HG02642 (cell line): ENCODE measurements at regions not wholly inside any gene's neighbourhood (a gene's known extent, or its start where the extent isn't known, plus 50 kb on each side); places are given as distances from the start of the nearest gene placed in this dataset.
"Not testable (repeated sequence)": the region's sequence is repeated elsewhere in the genome, so short reads cannot be mapped to it uniquely, and the experiment has no call there.

ENCODE experiments used
- ATAC-seq: cut with Tn5 transposase; IDR thresholded peaks from one replicate; pipeline ENCODE4 v1.9.1; 2021; ENCODE audit warnings: mild to moderate bottlenecking; ENCODE audit not compliant: unreplicated experiment, poor library complexity

DNA sequence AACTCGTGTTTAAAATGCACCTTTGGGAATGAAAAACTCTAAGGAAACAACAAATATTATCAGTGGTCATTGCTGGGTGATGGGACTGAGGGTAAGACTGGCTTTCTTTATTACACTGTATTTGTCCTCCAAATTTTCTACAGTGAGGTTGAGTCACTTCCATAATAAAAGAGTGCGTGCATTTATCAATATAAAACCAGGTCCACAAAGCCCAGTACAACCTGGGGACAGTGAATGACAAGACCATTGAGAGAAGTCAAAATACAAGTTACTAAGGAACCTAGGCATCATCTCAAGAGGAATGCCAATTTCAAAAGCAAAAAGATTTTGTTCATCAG lies 76.4 kb downstream of the MAGED4 start:
- ATAC-seq: no peak

GRCh38 chrX:52261463-52262194 lies 76.9 kb downstream of the MAGED4 start:
- ATAC-seq: peak; percentile 99

DNA sequence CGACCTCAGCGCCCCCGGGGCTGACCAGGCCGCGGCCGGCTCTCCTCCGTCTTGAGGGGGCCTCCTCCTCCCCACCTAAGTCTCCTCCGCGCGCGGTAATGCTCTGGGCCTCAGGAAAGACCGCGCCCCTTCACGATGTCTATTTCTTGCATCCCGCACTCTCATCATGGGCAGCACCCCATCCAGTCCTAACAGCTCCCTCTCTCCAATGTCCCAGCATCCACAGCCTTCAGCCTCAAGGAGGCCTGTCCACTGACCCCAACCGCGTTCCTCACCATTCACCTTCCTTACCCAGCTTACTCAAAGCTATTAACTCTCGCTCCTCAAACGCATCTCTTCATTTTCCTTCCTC lies 77.5 kb downstream of the MAGED4 start:
- no peak for ATAC-seq

GRCh38 chrX:52263417-52263816 lies 78.7 kb downstream of the MAGED4 start:
- ATAC-seq: no peak

DNA sequence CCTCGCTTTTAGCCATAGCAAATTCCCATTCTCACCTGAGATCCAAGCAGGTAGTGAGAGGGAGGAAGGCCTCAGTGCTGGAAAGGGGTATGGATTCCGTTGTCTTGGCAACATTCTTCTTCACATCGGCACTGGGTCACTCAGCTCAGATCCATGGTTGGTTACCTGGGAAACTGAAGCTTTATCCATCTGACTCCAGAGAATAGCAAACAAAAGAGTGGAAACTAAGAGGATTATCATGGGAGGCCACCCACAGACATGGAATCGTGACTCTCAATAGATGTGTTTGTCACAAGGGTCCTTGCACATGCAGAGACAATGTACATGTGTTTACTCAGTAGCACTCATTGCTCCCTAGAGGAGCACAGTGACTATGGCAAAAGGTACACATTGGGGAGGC lies 81.0 kb downstream of the MAGED4 start:
- ATAC-seq: no peak

GRCh38 chrX:52268502-52268901 lies 83.8 kb downstream of the MAGED4 start:
- ATAC-seq: not testable (repeated sequence)

DNA sequence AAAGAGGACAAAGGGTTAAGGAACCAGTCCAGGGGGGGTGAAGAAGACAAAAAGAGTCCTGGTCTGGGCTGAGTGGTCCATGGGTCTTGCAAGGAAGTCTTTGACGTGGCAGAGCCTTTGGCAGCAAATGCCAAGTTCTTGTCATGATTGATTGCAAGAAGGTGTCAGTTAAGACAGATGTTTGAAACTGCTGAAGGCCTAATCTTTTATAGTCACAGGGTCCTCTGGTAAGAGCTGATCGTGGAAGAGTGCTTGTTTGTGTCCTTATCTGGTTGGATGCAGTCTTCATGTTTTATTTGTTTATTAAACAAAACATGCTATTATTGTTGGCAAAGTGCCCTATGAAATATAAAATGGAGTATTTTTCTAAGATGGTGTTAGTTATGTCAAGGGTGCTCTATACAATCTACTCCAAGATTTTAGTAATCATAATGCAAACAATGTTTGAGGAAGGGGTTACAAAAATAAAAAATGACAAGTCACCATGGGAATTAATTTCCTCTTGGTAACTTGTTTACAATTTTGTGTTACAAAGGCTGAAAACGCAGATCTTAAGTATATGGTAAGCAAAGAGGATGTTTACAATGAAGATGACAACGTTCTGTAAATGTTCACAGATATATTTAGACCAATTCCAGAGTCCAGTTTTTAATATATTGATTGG lies 85.9 kb downstream of the MAGED4 start:
- ATAC-seq: no peak

- ATAC-seq: no peak
These were observed 86.5 kb downstream of the MAGED4 start for GRCh38 chrX:52271206-52271605.

- no peak for ATAC-seq
These were observed 91.2 kb upstream of the XAGE2 start for GRCh38 chrX:52277666-52278065.

- ATAC-seq: no peak
These were observed 88.0 kb upstream of the XAGE2 start for GRCh38 chrX:52280812-52281211.

DNA sequence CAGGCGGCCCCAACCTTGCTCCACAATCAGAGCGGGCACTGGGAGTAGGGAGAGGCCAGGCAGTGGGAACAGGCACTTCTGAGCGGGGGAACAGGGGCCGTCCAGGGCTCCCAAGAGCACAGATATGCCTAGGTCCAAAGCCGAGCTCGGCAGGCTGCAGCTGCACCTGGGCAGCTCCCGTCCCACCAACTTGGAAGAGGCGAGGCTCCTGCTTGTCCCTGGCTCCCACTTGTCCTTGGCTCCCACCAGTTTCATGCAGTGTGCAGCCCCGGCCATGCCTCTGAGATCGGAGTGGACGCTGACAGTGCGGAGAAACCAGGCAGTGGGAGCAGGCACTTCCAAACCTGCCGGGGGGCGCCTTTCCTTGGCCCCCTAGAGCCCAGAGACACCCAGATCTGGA lies 84.0 kb upstream of the XAGE2 start:
- ATAC-seq: no peak

DNA sequence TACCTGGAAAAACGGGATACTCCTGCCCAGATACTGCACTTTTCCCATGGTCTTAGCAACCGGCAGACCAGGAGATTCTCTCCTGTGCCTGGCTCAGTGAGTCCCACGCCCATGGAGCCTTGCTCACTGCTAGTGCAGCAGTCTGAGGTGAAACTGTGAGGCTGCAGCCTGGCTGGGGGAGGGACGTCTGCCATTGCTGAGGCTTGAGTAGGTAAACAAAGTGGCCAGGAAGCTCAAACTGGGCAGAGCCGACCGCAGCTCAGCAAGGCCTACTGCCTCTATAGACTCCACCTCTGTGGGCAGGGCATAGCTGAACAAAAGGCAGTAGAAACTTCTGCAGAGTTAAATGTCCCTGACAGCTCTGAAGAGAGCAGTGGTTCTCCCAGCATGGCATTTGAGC lies 69.9 kb upstream of the XAGE2 start:
- not testable (repeated sequence) for ATAC-seq

DNA sequence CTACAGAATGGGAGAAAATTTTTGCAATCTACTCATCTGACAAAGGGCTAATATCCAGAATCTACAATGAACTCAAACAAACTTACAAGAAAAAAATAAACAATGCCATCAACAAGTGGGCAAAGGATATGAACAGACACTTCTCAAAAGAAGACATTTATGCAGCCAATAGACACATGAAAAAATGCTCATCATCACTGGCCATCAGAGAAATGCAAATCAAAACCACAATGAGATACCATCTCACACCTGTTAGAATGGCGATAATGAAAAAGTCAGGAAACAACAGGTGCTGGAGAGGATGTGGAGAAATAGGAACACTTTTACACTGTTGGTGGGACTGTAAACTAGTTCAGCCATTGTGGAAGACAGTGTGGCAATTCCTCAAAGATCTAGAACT lies 60.3 kb upstream of the XAGE2 start:
- ATAC-seq: not testable (repeated sequence)
